ENCODE measurements at regions not wholly inside any gene's neighbourhood (a gene's known extent, or its start where the extent isn't known, plus 50 kb on each side); places are given as distances from the start of the nearest gene placed in this dataset.
A peak's percentile ranks its signal among the peaks of the same experiment; 100 is the strongest.

DNA sequence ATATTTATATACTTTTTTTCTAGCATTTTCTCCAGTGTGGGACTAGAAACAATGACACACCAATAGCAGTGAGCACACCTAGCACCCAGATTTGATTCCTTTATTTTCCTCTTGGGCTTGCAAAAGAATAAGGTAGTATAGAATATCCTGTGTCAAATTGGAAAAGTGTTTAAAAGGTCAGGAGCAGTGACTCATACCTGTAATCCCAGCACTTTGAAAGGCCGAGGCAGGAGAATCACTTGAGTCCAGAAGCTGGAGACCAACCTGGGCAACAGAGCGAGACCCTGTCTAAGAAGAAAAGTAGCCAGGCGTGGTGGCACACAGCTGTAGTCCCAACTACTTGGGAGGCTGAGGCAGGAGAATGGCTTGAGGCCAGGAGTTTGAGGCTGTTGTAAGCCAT is 53.8 kb upstream of the SGPP1 start:
- no peaks in the 10 kb centered on the region for H3K27me3 ChIP-seq (ENCODE audit: control insufficient read depth, insufficient read depth, low read length)
- H3K36me3 ChIP-seq (ENCODE audit: insufficient read depth, low read length), result no peaks in the 10 kb centered on the region
- H3K9ac ChIP-seq (ENCODE audit: low read depth, low read length), result no peak overlapping the region
- peaks cover 2% of the 10 kb centered on the region for H3K4me1 ChIP-seq (ENCODE audit: control insufficient read depth, insufficient read depth, low read length)
- H3K4me2 ChIP-seq (ENCODE audit: low read length), result no peak overlapping the region
- no peak overlapping the region for H3K4me3 ChIP-seq (ENCODE audit: low read length)
- H3K9me3 ChIP-seq (replicated peaks; ENCODE audit: low read length), result no peaks in the 10 kb centered on the region

DNA sequence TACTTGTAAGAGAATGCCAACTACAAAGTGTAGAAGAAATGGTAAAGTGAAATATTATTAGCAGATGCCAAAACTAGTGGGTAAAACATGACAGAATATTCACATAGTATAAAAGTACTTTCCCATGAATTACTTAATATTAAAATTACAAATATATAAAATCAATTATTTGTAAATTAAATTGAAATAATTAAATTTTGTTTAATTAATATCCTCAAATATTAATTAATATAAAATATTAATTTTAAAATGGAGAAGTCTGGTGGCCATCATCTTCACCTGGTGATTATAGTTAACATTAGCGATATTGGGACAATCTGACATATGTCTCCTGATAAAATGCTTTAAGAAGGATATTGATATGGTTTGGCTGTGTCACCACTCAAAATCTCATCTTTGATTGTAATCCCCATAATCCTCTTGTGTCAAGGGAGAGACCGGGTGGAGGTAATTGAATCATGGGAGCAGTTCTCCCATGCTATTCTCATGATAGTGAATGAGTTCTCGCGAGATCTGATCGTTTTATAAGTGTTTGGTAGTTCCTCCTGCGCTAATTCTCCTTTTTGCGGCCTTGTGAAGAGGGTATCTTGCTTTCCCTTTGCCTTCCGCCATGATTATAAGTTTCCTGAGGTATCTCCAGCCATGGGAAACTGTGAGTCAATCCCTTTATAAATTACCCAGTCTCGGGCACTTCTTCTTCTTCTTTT is 55.0 kb upstream of the SGPP1 start:
- Histone ChIP-seq H3K9ac (ENCODE audit: low read depth, low read length) (no peak overlapping the region), H3K27me3 (ENCODE audit: control insufficient read depth, insufficient read depth, low read length) (no peaks in the 10 kb centered on the region), H3K9me3 (replicated peaks; ENCODE audit: low read length) (no peaks in the 10 kb centered on the region), H3K4me2 (ENCODE audit: low read length) (no peak overlapping the region), H3K4me3 (ENCODE audit: low read length) (no peak overlapping the region), H3K4me1 (ENCODE audit: control insufficient read depth, insufficient read depth, low read length) (peaks cover 2% of the 10 kb centered on the region), H3K36me3 (ENCODE audit: insufficient read depth, low read length) (no peaks in the 10 kb centered on the region)

DNA sequence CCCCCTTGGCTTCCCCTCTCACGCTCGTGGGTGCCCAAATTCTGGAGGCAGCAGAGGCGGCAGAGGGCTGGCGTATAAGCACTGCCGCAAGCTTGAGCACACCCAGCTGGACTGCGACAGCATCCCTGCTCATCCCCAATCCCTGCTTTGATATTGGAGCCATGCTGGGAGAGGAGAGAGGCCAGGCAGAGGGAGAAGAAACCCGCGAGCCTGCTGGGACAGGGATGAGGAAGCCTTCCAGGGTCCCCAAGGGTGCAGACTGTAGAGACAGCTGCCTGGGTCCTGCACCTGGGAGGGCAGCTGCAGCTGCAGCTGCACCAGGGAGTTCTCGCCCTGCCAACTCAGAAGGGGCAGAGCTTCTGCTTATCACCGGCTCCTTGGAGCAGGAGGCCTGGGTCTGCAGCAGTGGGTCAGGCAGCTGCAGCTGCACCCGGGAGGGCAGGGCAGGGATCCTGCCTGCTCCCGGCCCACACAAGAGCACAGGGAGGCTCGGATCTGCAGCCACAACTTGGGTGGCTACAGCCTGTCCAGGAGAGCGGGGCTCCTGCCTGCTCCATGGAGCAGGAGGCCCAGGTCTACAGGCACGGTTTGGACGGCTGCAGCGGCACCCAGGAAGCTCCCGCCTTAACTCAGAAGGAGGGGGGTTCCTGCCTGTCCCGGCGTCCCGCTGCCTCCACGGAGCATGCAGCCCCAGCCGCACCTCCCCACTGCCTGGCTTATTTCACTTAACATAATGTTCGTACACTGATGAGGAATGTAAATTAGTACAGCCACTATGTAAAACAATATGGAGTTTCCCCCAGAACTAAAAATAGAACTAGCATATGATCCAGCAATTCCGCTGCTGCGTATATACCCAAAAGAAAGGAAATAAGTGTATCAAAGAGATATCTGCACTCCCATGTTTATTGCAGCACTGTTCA is 60.4 kb upstream of the SGPP1 start:
- H3K4me1 ChIP-seq (ENCODE audit: control insufficient read depth, insufficient read depth, low read length), result peaks cover 12% of the 10 kb centered on the region
- H3K36me3 ChIP-seq (ENCODE audit: insufficient read depth, low read length), result no peaks in the 10 kb centered on the region
- H3K4me3 ChIP-seq (ENCODE audit: low read length), result peak overlapping the region; percentile 50
- H3K27me3 ChIP-seq (ENCODE audit: control insufficient read depth, insufficient read depth, low read length), result no peaks in the 10 kb centered on the region
- H3K9ac ChIP-seq (ENCODE audit: low read depth, low read length), result no peak overlapping the region
- H3K4me2 ChIP-seq (ENCODE audit: low read length), result peak overlapping the region; percentile 72
- H3K9me3 ChIP-seq (replicated peaks; ENCODE audit: low read length), result no peaks in the 10 kb centered on the region

DNA sequence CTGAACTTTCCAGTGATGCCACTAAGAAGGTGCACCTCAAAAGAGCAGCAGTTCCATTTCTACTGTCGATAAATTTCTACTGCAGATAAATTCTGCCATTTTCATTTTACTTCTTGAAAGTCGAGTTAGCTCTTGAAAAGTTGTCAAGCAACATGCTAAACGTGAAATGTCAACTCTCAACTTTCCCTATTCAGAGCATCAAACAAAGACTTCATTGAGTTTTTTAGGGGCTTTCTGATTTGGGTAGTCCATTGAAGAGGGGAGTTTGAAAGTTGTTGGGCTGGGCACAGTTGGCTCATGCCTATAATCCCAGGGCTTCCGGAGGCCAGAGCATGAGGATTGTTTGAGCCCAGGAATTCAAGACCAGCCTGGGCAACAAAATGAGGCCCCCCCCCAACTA is 59.4 kb upstream of the SYNE2 start:
- no peak overlapping the region for H3K4me3 ChIP-seq (ENCODE audit: low read length)
- no peaks in the 10 kb centered on the region for H3K9me3 ChIP-seq (replicated peaks; ENCODE audit: low read length)
- no peak overlapping the region for H3K4me2 ChIP-seq (ENCODE audit: low read length)
- H3K27me3 ChIP-seq (ENCODE audit: control insufficient read depth, insufficient read depth, low read length), result no peaks in the 10 kb centered on the region
- H3K4me1 ChIP-seq (ENCODE audit: control insufficient read depth, insufficient read depth, low read length), result peaks cover 5% of the 10 kb centered on the region
- no peak overlapping the region for H3K9ac ChIP-seq (ENCODE audit: low read depth, low read length)
- no peaks in the 10 kb centered on the region for H3K36me3 ChIP-seq (ENCODE audit: insufficient read depth, low read length)

DNA sequence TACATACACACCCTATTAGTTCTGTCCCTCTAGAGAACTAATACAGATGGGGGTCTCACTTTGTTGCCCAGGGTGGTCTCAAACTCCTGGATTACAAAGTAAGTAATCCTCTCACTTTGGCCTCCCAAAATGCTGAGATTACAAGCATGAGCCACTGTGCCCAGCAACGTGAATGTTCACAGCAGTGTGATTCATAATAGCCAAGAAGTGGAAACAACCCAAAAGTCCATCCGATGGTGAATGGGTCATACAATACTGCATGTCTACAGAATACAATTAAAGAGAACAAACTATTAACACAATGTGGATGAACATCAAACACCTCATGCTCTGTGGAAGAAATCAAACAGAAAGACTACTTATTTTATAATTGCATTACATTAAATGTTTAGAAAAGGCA is 57.3 kb upstream of the SYNE2 start:
- H3K4me2 ChIP-seq (ENCODE audit: low read length), result no peak overlapping the region
- H3K36me3 ChIP-seq (ENCODE audit: insufficient read depth, low read length), result no peaks in the 10 kb centered on the region
- H3K9me3 ChIP-seq (replicated peaks; ENCODE audit: low read length), result no peaks in the 10 kb centered on the region
- no peak overlapping the region for H3K4me3 ChIP-seq (ENCODE audit: low read length)
- peaks cover 4% of the 10 kb centered on the region for H3K4me1 ChIP-seq (ENCODE audit: control insufficient read depth, insufficient read depth, low read length)
- H3K9ac ChIP-seq (ENCODE audit: low read depth, low read length), result no peak overlapping the region
- H3K27me3 ChIP-seq (ENCODE audit: control insufficient read depth, insufficient read depth, low read length), result no peaks in the 10 kb centered on the region

DNA sequence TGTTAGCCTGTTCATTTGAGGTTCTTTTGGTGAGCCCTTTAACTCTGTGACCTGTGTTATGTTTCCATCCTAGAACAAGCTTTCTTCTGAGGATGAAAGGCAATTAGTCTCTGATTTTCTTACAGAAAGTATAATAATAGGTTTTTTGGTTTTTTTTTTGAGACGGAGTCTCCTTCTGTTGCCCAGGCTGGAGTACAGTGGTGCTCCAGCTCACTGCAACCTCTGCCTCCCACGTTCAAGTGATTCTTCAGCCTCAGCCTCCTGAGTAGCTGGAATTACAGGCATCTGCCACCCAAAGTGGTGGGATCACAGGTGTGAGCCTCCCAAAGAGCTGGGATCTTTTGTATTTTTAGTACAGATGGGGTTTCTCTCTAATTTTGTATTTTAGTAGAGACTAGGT is 52.7 kb upstream of the SYNE2 start:
- Histone ChIP-seq H3K4me2 (ENCODE audit: low read length) (peak overlapping the region; percentile 74), H3K4me1 (ENCODE audit: control insufficient read depth, insufficient read depth, low read length) (peaks cover 4% of the 10 kb centered on the region), H3K9ac (ENCODE audit: low read depth, low read length) (peak overlapping the region; percentile 69), H3K9me3 (replicated peaks; ENCODE audit: low read length) (no peaks in the 10 kb centered on the region), H3K36me3 (ENCODE audit: insufficient read depth, low read length) (no peaks in the 10 kb centered on the region), H3K27me3 (ENCODE audit: control insufficient read depth, insufficient read depth, low read length) (no peaks in the 10 kb centered on the region), H3K4me3 (ENCODE audit: low read length) (peak overlapping the region; percentile 70)

DNA sequence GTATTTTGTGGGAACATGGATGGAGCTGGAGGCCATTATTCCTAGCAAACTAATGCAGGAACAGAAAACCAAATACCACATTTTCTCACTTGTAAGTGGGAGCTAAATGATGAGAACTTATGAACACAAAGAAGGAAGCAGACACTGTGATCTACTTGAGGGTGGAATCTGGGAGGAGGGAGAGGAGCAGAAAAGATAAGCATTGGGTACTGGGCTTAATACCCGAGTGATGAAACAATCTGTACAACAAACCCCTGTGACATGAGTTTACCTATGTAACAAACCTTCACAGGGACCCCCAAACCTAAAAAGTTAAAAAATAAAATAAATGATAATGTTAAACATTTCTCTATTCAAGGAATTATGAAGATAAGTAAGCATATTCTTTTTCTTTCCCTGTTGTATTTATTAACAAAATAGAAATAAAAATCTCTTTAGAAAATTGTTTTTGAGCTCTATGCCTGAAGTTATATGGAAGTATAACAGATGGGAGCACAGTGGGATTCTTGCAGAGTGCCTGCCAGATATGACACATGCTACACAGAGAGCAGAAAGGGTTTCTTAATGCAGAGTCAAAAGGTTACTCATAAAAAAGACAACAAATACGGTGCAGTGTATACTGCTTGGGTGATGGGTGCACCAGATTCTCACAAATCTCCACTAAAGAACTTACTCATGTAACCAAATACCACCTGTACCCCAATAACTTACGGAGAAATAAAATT is 52.0 kb upstream of the SYNE2 start:
- H3K27me3 ChIP-seq (ENCODE audit: control insufficient read depth, insufficient read depth, low read length), result no peaks in the 10 kb centered on the region
- H3K4me3 ChIP-seq (ENCODE audit: low read length), result no peak overlapping the region
- no peak overlapping the region for H3K4me2 ChIP-seq (ENCODE audit: low read length)
- H3K36me3 ChIP-seq (ENCODE audit: insufficient read depth, low read length), result no peaks in the 10 kb centered on the region
- H3K4me1 ChIP-seq (ENCODE audit: control insufficient read depth, insufficient read depth, low read length), result peaks cover 4% of the 10 kb centered on the region
- H3K9ac ChIP-seq (ENCODE audit: low read depth, low read length), result no peak overlapping the region
- no peaks in the 10 kb centered on the region for H3K9me3 ChIP-seq (replicated peaks; ENCODE audit: low read length)
